Lung (tissue), 11 donors: ENCODE measurements at regions not wholly inside any gene's neighbourhood (a gene's known extent, or its start where the extent isn't known, plus 50 kb on each side); places are given as distances from the start of the nearest gene placed in this dataset.

ENCODE experiments used
- ATAC-seq: fragments of 200-7000 bp; cut with Tn5 transposase; one replicate; pipeline ENCODE4 v1.9.1; 2020; ENCODE audit warnings: moderate number of reproducible peaks; ENCODE audit not compliant: insufficient read depth, low FRiP score
- DNase-seq, 3 donors: peaks; one replicate each; pipeline ENCODE4 v3.0.0-alpha.2; 2013 to 2017
- H3K27ac ChIP-seq, 2 donors: one replicate each; pipeline ENCODE4 v1.5.1; 2013; ENCODE audit warnings: mild to moderate bottlenecking in 2 of 2, moderate library complexity in 2 of 2, control low read depth in 1 of 2, inconsistent platforms in 1 of 2, low read depth in 1 of 2, low read length in 1 of 2
- H3K27me3 ChIP-seq, 3 donors: one replicate each; pipeline ENCODE4 v1.5.1; 2013; ENCODE audit warnings: low read length in 2 of 3; ENCODE audit not compliant: control insufficient read depth in 3 of 3, insufficient read depth in 3 of 3
- H3K36me3 ChIP-seq, 4 donors: one replicate each; pipeline ENCODE4 v1.5.1; 2013; ENCODE audit warnings: low read length in 4 of 4, mild to moderate bottlenecking in 1 of 4, moderate library complexity in 1 of 4; ENCODE audit not compliant: control insufficient read depth in 4 of 4, insufficient read depth in 4 of 4
- H3K4me1 ChIP-seq, 5 donors: one replicate each; pipeline ENCODE4 v1.5.1; 2013; ENCODE audit warnings: low read length in 5 of 5, mild to moderate bottlenecking in 2 of 5, moderate library complexity in 1 of 5; ENCODE audit not compliant: control insufficient read depth in 5 of 5, insufficient read depth in 5 of 5
- H3K4me3 ChIP-seq: one replicate; pipeline ENCODE4 v1.5.1; 2013; ENCODE audit warnings: mild to moderate bottlenecking, control low read depth, moderate library complexity
- H3K9ac ChIP-seq, 2 donors: one replicate each; pipeline ENCODE4 v1.5.1; 2013; ENCODE audit warnings: low read length in 2 of 2, control low read depth in 1 of 2; ENCODE audit not compliant: insufficient read depth in 1 of 2
- H3K9me3 ChIP-seq, 4 donors: one replicate each; pipeline ENCODE4 v1.5.1; 2013; ENCODE audit warnings: low read length in 3 of 4, mild to moderate bottlenecking in 1 of 4, moderate library complexity in 1 of 4; ENCODE audit not compliant: control insufficient read depth in 4 of 4, insufficient read depth in 3 of 4
- CTCF ChIP-seq: IDR thresholded peaks from 2 replicates; pipeline ENCODE4 v1.5.1; 2012; ENCODE audit warnings: mild to moderate bottlenecking; ENCODE audit errors: control extremely low read depth, extremely low read depth
- WGBS, 2 donors: extraction: QIAGEN DNeasy Blood & Tissue Kit; methylation state at CpG; one replicate each; pipeline ENCODE4 v1.1.7; 2013; 5-methylcytosine and 5-hydroxymethylcytosine counted together
- donor health status: control.
- donor health status: control.
- donor health status: Bipolar disorder and iron deficiency.
- donor health status: healthy.
- donor health status: DM: yes; HTN: yes; CAD: no.

GRCh38 chr15:93671387-93671943, 559.9 kb upstream of the MCTP2 start:
- Histone ChIP-seq H3K27ac (no peak overlapping the region), H3K27me3 (no peaks in the 10 kb centered on the region), H3K4me1 (no peaks in the 10 kb centered on the region), H3K9ac (no peak overlapping the region), H3K4me3 (no peak overlapping the region), H3K36me3 (no peaks in the 10 kb centered on the region), H3K9me3 (peaks cover 0 to 3% (median under 1%) of the 10 kb centered on the region in 4 donors)
- DNase-seq (no peak), ATAC-seq (no peak)
- TF ChIP-seq CTCF: no peak
- WGBS, 2 donors: 86 to 89% methylated on average over 12 of the region's 12 CpGs

DNA sequence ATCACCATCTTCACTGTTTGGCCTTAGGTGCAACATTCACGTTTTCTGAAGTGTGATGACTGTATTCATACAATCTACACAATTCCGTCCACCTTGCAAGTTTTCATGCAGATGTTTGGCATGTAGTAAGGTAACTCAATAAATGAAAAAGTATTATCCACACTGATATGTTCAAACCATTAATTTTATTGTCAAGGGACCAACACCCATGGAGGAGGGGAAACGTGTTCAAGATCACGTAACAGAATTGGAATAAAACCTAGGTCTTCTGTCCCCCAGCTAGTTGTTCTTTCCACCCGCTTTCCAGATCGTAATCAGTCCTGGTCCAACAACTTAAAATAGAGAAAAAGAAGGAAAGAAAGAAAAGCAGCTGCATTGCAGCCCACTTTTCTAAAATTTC, 560.4 kb upstream of the MCTP2 start:
- no peak for TF ChIP-seq CTCF
- peaks cover 0 to 3% (median under 1%) of the 10 kb centered on the region in 4 donors for H3K9me3 ChIP-seq
- no peak overlapping the region for H3K9ac ChIP-seq
- H3K4me1 ChIP-seq: no peaks in the 10 kb centered on the region
- 83 to 90% methylated on average over 6 of the region's 6 CpGs for WGBS, 2 donors
- H3K27me3 ChIP-seq: no peaks in the 10 kb centered on the region
- H3K27ac ChIP-seq: no peak overlapping the region
- ATAC-seq: no peak
- H3K4me3 ChIP-seq: no peak overlapping the region
- H3K36me3 ChIP-seq: no peaks in the 10 kb centered on the region
- DNase-seq: no peak

- Histone ChIP-seq H3K9me3 (peaks cover 0 to 1% (median 0%) of the 10 kb centered on the region in 4 donors), H3K9ac (no peak overlapping the region), H3K4me3 (no peak overlapping the region), H3K27ac (no peak overlapping the region), H3K4me1 (no peaks in the 10 kb centered on the region), H3K27me3 (no peaks in the 10 kb centered on the region), H3K36me3 (no peaks in the 10 kb centered on the region)
- no peak for ATAC-seq
- TF ChIP-seq CTCF: no peak
- no peak for DNase-seq
- WGBS, 2 donors: 53 to 71% methylated on average over 3 of the region's 3 CpGs
Measured at GRCh38 chr15:93664213-93664956, 567.0 kb upstream of the MCTP2 start.
